SJCRH30 (cell line): ENCODE measurements at regions not wholly inside any gene's neighbourhood (a gene's known extent, or its start where the extent isn't known, plus 50 kb on each side); places are given as distances from the start of the nearest gene placed in this dataset.
"Not testable (repeated sequence)": the region's sequence is repeated elsewhere in the genome, so short reads cannot be mapped to it uniquely, and the experiment has no call there.

Experiments used
- DNase-seq, 2 experiments: peaks; one replicate each; pipeline ENCODE4 v3.0.0-alpha.2; 2015 to 2020
- H3K27ac ChIP-seq: fragments of 250-450 bp; sonication (Bioruptor Pico); 2 replicates; pipeline ENCODE4 v1.5.1; 2020; ENCODE audit warnings: mild to moderate bottlenecking, moderate library complexity
- H3K27me3 ChIP-seq: fragments of 250-450 bp; sonication (Bioruptor Pico); 2 replicates; pipeline ENCODE4 v1.5.1; 2020; ENCODE audit warnings: mild to moderate bottlenecking, moderate library complexity
- H3K36me3 ChIP-seq: fragments of 250-450 bp; sonication (Bioruptor Pico); 2 replicates; pipeline ENCODE4 v1.5.1; 2020; ENCODE audit warnings: mild to moderate bottlenecking, moderate library complexity
- H3K4me1 ChIP-seq: fragments of 250-450 bp; sonication (Bioruptor Pico); 2 replicates; pipeline ENCODE4 v1.5.1; 2020; ENCODE audit warnings: mild to moderate bottlenecking, moderate library complexity
- H3K4me3 ChIP-seq: fragments of 250-450 bp; sonication (Bioruptor Pico); 2 replicates; pipeline ENCODE4 v1.5.1; 2020; ENCODE audit warnings: mild to moderate bottlenecking, moderate library complexity
- H3K9me3 ChIP-seq: fragments of 250-450 bp; sonication (Bioruptor Pico); replicated peaks from 2 replicates; pipeline ENCODE4 v1.5.1; 2020; ENCODE audit warnings: mild to moderate bottlenecking, moderate library complexity

DNA sequence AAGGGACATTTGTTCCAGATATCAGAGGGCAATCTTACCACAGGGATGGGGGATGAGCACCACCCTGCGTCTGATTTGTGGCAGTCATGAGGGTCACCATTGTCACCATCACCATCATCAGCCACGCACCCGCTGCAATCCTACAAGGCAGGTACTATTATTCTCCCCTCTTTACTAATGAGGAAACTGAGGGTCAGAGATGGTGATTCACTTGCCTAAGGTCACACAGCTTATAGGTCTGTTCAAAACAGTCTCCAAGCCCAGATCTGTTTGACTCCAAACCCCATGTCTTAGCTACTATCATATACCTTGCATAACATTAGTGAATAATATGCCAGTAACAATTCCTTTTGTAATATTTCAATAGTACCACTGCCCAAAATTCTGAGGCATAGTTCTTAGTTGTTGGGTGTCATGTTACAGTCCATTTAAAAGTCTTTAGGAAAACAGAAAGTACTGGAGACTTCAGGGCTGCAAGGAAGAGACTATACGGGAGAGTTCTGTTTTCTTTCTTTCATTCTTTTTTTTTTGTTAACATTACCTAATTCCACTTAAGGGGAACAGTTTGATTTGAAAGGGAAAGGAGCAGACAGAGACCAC, 166.4 kb downstream of the C16orf95 start:
- H3K36me3 ChIP-seq: no peaks in the 10 kb centered on the region
- no peaks in the 10 kb centered on the region for H3K4me1 ChIP-seq
- no peaks in the 10 kb centered on the region for H3K9me3 ChIP-seq
- H3K27me3 ChIP-seq: no peaks in the 10 kb centered on the region
- no peak for DNase-seq
- no peak overlapping the region for H3K27ac ChIP-seq
- H3K4me3 ChIP-seq: no peak overlapping the region

DNA sequence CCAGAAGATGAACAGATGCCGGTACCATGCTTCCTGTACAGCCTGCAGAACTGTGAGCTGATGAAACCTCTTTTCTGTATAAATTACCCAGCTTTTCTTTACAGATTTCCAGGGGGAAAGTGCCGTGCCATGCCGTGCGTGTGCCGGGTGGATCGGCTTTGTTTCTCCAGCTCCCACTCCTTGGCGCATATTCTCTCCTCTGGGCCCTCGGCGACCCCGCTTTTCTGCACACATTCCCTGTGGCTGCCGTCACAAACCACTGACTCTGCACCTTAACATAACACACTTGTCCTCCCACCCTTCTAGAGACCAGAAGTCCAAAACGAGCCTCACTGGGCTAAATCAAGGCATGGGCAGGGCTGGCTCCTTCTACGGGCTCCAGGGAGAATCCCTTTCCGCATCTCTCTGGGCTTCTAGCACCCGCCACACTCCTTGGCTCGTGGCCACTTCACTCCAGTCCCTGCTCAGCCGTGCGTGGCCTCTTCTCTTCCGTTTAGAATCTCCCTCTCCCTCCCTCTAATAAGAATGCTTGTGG, 164.9 kb downstream of the C16orf95 start:
- Histone ChIP-seq H3K4me1 (no peaks in the 10 kb centered on the region), H3K36me3 (no peaks in the 10 kb centered on the region), H3K9me3 (no peaks in the 10 kb centered on the region), H3K27ac (no peak overlapping the region), H3K27me3 (no peaks in the 10 kb centered on the region), H3K4me3 (no peak overlapping the region)
- DNase-seq: no peak

DNA sequence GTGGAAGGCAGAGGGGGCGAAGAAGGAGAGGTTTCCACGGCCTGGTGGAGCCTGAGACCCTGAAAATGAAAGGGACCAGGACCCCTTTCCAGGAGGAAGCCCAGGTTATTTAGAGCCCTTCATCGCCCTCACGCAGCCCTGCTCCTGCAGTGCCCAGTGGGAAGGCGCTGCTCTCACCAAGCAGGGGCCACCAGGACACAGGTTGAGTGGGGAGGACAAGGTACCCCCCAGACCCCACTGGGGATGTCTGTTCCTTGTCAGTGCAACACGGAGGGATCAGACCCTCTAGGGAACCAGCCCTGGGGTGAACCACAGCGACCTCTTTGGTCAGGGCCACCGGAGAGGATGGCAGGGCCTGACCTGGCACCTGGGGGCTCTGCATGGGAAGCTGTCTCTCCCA, 163.9 kb downstream of the C16orf95 start:
- Histone ChIP-seq H3K27me3 (no peaks in the 10 kb centered on the region), H3K4me3 (no peak overlapping the region), H3K4me1 (no peaks in the 10 kb centered on the region), H3K27ac (no peak overlapping the region), H3K36me3 (no peaks in the 10 kb centered on the region), H3K9me3 (no peaks in the 10 kb centered on the region)
- no peak for DNase-seq

DNA sequence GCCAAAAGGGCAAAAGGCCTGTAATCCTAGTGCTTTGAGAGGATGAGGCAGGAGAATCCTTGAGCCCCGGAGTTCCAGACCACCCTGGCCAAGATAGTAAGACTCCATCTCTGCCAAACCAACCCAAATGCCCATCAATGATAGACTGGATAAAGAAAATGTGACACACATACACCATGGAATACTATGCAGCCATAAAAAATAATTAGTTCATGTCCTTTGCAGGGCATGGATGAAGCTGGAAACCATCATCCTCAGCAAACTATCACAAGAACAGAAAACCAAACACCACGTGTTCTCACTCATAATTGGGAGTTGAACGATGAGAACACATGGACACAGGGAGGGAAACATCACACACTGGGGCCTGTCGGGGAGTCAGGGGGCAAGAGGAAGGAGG, 161.9 kb downstream of the C16orf95 start:
- H3K9me3 ChIP-seq, H3K36me3 ChIP-seq, H3K27ac ChIP-seq, DNase-seq, H3K27me3 ChIP-seq, H3K4me3 ChIP-seq, H3K4me1 ChIP-seq: not testable (repeated sequence)

DNA sequence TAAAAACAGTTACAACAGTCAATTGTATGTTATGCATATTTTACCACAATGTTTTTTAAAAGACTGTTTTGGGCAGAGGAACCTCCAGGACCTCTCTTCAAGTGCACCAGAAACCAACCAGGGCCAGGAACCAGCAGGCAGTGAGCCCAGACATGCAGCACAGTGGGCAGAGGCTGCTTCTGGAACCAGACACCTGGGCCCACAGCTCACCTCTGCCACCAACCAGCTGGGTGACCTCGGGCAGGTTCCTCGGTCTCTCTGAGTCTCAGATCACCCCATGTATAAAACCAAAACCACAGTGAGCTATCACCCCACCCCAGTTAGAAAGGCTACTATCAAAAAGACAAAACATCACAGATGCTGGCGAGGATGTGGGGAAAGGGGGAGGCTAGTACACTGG, 161.0 kb downstream of the C16orf95 start:
- no peak overlapping the region for H3K27ac ChIP-seq
- no peak overlapping the region for H3K4me3 ChIP-seq
- H3K36me3 ChIP-seq: no peaks in the 10 kb centered on the region
- no peaks in the 10 kb centered on the region for H3K9me3 ChIP-seq
- no peaks in the 10 kb centered on the region for H3K27me3 ChIP-seq
- H3K4me1 ChIP-seq: no peaks in the 10 kb centered on the region
- DNase-seq: no peak

DNA sequence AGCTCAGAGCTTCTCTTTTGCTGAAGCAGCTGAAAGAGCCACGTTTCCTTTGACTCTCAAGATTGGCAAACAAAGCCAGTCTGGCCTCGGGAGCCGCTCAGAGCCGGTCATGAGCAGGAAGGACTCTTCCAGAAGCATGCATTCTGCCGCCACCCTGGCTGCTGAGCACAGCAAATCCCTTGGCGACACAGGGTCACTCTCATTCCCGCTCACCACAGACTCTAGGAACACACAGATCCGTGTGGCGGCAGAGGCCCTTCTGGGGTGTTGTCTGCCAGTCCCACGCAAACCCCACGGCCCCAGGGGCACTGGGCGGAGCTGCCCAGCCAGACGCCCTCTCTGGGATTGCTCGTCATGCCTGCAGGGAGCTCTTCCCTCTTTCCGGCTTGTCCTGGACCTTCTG, 157.0 kb downstream of the C16orf95 start:
- no peak for DNase-seq
- Histone ChIP-seq H3K9me3 (no peaks in the 10 kb centered on the region), H3K27me3 (no peaks in the 10 kb centered on the region), H3K4me1 (no peaks in the 10 kb centered on the region), H3K27ac (no peak overlapping the region), H3K36me3 (no peaks in the 10 kb centered on the region), H3K4me3 (no peak overlapping the region)

DNA sequence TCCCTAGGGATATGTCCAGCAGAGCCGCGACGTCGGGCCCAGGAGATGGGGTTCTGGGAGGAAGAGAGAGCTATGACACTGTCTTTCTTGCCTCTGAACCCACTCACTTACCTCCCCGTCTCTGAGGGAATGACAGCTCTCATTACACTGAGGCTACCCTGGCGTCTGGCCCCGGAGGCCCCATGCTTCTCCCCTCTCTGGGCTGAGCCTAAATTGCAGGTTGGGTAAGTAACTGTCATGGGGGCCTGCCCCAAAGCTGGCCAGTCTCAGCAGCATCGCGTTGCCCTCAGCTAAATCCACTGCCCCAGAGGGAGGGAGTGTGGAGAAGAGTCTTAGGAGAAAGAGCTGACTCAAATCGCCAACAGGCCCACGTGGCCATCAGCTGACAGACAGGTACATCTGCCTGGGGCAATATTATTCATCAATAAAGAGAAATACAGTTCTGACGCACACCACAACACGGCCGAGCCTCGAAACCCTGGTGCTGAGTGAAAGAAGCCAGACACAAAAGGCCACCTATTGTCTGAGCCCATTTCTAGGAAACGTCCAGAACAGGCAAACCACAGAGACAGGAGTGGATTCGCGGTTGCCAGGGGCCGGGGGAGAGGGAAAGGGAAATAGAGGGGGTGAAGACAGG, 156.4 kb downstream of the C16orf95 start:
- no peak for DNase-seq
- Histone ChIP-seq H3K27ac (no peak overlapping the region), H3K4me1 (no peaks in the 10 kb centered on the region), H3K27me3 (no peaks in the 10 kb centered on the region), H3K9me3 (no peaks in the 10 kb centered on the region), H3K36me3 (no peaks in the 10 kb centered on the region), H3K4me3 (no peak overlapping the region)

DNA sequence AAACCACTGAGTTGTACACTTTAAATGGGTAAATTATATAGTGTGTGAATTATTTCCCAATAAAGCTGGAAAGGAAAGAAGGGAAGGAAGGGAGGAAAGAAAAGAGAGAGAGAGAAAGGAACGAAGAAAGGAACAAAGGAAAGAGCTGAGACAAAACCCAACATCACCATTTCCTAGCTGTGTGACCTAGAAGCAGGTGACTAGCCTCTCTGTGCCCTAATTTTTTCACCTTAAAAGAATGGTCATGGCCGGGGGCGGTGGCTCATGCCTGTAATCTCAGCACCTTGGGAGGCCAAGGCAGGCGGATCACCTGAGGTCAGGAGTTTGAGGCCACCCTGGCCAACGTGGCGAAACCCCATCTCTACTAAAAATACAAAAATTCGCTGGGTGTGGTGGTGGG, 155.8 kb downstream of the C16orf95 start:
- DNase-seq, H3K4me3 ChIP-seq, H3K36me3 ChIP-seq, H3K27me3 ChIP-seq, H3K27ac ChIP-seq, H3K9me3 ChIP-seq, H3K4me1 ChIP-seq: not testable (repeated sequence)

DNA sequence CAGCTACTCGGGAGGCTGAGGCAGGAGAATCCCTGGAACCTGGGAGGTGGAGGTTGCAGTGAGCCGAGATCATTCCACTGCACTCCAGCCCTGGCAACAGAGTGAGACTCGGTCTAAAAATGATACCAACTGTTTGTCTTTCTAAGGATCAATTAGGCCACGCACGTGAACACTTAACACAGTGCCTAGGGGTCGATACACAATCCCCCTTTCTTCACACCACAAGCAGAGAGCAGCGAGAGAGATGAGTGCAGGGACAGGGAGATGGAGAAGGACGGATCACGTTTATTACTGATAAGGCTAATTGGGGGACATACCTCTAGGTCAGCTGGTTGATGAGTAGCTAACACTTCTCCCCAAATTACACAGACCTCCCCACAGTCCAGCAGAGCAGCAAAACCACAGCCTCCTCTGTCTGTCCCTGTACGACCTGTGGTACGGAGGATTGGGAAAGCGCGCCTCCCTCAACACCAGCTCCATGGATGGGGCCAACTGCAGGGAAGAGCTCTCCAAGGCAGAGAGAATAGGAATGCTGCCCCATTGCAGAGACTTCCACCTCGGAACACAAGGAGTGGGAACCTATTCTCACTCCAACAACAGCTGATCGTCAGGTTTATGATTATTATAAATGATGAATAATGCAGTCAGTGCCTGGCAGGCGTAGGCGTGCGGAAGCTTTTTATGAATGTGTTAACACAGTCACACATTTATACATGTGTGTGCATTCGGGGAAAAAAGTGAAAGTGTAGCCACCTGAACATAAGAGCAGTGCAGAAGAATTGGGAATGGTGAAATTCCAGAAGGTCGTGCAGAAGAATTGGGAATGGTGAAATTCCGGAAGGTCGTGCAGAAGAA, 155.1 kb downstream of the C16orf95 start:
- no peak overlapping the region for H3K27ac ChIP-seq
- H3K36me3 ChIP-seq: no peaks in the 10 kb centered on the region
- H3K9me3 ChIP-seq: no peaks in the 10 kb centered on the region
- H3K4me1 ChIP-seq: no peaks in the 10 kb centered on the region
- no peak for DNase-seq
- no peak overlapping the region for H3K4me3 ChIP-seq
- no peaks in the 10 kb centered on the region for H3K27me3 ChIP-seq

DNA sequence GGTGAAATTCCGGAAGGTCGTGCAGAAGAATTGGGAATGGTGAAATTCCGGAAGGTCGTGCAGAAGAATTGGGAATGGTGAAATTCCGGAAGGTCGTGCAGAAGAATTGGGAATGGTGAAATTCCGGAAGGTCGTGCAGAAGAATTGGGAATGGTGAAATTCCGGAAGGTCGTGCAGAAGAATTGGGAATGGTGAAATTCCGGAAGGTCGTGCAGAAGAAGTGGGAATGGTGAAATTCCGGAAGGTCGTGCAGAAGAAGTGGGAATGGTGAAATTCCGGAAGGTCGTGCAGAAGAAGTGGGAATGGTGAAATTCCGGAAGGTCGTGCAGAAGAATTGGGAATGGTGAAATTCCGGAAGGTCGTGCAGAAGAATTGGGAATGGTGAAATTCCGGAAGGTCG, 154.4 kb downstream of the C16orf95 start:
- H3K36me3 ChIP-seq, H3K4me3 ChIP-seq, H3K9me3 ChIP-seq, DNase-seq, H3K27me3 ChIP-seq, H3K27ac ChIP-seq, H3K4me1 ChIP-seq: not testable (repeated sequence)

DNA sequence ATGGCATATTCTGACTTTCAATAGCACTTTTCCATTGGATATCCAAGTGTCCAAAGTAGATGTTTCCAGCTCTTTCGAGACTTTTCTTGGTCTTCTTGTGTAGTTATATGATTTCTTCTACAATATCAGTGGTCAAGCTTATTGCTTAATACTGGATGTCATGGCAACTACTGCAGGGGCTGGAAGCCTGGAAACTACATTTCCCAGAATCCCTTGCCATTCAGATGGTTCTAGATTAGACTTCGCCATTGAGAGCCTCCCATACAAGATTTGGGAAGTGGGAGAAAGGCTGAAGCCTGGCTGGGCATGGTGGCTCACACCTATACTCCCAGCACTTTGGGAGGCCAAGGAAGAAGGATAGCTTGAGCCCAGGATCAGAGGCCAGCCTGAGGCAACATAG, 153.6 kb downstream of the C16orf95 start:
- Histone ChIP-seq H3K9me3 (no peaks in the 10 kb centered on the region), H3K36me3 (no peaks in the 10 kb centered on the region), H3K4me1 (no peaks in the 10 kb centered on the region), H3K27ac (no peak overlapping the region), H3K27me3 (no peaks in the 10 kb centered on the region), H3K4me3 (no peak overlapping the region)
- DNase-seq: no peak

DNA sequence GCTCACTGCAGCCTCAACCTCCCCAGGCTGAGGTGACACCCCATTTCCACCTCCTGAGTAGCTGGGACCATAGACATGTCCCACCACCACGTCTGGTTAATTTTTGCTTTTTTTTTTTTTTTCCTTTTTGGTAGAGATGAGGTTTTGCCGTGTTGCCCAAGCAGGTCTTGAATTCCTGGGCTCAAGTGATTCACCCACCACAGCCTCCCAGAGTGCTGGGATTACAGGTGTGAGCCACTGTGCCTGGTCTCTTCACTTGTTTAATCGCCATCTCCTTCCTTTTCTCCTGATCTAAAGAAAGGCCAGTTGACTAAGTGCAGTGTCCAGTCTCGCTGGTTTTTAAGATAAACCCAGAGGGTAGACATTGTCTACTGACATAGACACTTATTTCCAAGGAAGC, 152.0 kb downstream of the C16orf95 start:
- H3K27ac ChIP-seq: no peak overlapping the region
- H3K4me3 ChIP-seq: no peak overlapping the region
- H3K27me3 ChIP-seq: no peaks in the 10 kb centered on the region
- H3K9me3 ChIP-seq: no peaks in the 10 kb centered on the region
- H3K4me1 ChIP-seq: no peaks in the 10 kb centered on the region
- DNase-seq: no peak
- no peaks in the 10 kb centered on the region for H3K36me3 ChIP-seq

DNA sequence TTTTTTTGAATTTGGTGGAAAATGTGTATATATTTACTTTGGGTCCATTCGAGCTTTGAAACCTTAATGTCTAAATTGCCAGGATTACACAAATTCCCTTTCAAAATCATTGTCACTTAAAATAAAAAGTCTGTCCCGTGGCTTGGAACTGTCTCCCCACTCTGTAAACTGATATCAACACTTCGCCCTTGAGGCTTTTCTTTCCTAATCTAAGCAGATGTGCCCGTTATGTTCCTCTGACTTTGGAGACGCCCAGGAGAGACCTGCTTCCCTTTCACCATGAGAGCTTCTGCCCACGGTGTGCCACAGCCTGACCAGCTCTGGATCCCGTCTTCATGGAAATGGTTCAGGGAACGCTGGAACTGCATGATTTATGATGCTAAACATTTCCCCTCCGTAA, 151.3 kb downstream of the C16orf95 start:
- Histone ChIP-seq H3K9me3 (no peaks in the 10 kb centered on the region), H3K4me1 (no peaks in the 10 kb centered on the region), H3K27ac (no peak overlapping the region), H3K27me3 (no peaks in the 10 kb centered on the region), H3K4me3 (no peak overlapping the region), H3K36me3 (no peaks in the 10 kb centered on the region)
- no peak for DNase-seq

DNA sequence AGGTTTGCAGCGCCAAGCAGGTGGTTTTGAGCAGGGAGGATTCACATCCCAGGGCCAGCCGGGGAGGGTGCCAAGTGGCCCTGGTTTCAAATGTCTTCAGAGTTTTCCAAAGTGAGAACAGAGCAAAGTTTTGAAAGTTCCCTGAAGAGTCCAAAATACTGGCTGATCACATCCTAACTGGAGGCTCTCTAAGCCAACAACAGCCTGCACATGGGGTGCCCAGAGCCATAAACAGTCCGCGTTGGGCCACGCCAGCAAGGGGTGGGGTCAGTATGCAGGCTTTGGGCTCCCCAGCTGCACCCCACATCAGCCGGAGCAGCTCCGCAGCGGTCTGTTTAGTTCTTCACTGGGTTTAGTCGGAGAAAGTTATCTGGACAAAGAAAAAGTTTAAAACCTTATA, 150.9 kb downstream of the C16orf95 start:
- no peak overlapping the region for H3K27ac ChIP-seq
- no peaks in the 10 kb centered on the region for H3K36me3 ChIP-seq
- no peaks in the 10 kb centered on the region for H3K9me3 ChIP-seq
- DNase-seq: no peak
- H3K4me3 ChIP-seq: no peak overlapping the region
- H3K4me1 ChIP-seq: no peaks in the 10 kb centered on the region
- no peaks in the 10 kb centered on the region for H3K27me3 ChIP-seq

DNA sequence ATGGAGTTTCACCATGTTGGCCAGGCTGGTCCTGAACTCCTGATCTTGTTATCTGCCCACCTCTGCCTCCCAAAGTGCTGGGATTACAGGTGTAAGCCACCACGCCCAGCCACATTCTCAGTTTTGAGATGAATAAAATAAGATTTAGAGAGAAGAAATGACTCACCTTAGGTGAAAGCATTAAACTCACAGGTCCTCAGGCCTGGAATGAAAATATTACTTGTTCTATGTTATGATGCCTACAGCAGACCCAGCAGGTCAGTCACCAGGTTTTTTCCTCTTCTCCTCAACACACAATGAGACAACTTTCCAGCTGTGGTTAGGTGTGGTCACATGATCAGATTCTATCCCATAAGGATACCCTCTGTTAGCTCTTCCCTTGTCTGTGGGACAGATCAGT, 150.3 kb downstream of the C16orf95 start:
- H3K27me3 ChIP-seq: no peaks in the 10 kb centered on the region
- no peak overlapping the region for H3K27ac ChIP-seq
- no peak overlapping the region for H3K4me3 ChIP-seq
- no peaks in the 10 kb centered on the region for H3K4me1 ChIP-seq
- no peaks in the 10 kb centered on the region for H3K36me3 ChIP-seq
- no peaks in the 10 kb centered on the region for H3K9me3 ChIP-seq
- DNase-seq: no peak
